DMS153 (cell line): ENCODE measurements at regions not wholly inside any gene's neighbourhood (a gene's known extent, or its start where the extent isn't known, plus 50 kb on each side); places are given as distances from the start of the nearest gene placed in this dataset.

Experiments used
- DNase-seq: peaks from one replicate; lab custom pipeline; 2025; lab: John Stamatoyannopoulos, UW

DNA sequence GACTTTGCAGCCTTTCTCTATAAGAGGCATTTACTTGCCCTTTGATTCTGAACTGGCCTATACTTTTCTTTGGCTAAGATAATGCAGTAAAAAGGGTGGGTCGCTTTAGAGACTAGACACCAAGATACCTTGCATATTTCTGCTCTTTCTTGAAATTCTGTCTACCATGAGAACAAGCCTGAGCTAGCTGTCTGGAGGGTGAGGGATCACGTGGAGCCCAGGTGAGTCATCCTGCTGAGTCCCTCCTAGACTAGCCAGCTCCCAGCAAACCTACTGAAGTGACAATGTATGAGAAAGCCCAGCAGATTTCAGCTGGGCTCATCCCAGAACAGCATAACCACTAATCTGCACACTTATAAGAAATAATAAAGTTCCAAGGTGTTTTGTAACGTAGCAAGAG is 408.0 kb upstream of the KAZN start:
- no peak for DNase-seq

DNA sequence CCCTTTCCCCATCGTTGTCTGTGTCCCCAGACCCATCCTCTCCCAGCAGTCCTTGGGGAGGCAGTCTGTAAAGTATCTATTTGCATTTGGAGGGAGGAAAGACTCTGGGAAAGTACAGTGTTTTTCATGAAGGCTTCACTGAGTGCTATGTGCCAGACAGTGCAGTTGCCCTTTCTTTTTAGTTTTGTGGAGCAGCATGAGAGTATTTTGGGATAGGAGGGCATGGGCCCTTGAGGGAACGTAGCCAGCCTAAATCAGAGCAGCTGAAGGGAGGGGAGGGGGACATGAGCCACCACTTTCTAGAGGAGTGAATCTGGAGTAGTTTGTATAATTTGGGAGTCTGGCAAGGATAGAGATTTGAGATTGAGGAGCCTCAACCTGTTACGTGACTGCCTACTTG is 404.0 kb upstream of the KAZN start:
- no peak for DNase-seq

DNA sequence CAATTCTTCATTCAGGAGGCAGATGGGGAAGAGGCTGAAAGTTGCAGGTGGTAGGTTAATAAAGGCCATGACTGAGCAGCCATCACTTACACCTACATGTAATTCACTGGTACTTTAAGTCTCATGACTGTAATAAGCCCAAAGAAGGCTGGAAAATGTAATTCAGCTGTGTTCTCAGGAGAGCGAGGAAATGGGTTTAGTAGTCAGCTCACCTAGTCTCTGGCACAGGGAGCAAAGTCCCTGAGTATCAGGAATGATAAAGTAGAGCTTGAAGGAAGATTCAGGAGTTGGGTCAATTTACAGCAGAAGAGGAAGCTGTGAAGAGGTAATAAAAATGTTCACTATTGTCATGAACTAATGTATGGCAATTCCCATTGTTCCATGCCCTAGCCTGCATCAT is 393.4 kb upstream of the KAZN start:
- DNase-seq, result no peak

DNA sequence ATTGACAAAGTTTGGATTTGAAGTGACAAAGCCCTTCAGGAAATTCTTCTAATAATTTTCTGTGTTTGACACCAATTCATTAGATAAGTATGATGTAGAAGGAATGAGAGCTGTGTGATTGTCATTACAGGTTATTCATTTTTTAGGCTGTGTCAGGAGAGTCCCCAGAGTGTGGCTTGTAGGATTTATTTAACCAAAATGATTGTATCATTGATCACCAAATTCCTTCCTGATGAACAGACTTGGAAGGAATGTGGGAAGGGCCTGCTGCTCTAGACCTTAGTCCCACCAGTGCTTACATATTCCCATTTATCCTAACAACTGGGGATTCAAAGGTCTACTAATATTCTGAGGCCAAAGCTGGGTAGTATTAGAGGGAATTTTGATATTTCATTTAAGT is 383.3 kb upstream of the KAZN start:
- DNase-seq, result no peak

DNA sequence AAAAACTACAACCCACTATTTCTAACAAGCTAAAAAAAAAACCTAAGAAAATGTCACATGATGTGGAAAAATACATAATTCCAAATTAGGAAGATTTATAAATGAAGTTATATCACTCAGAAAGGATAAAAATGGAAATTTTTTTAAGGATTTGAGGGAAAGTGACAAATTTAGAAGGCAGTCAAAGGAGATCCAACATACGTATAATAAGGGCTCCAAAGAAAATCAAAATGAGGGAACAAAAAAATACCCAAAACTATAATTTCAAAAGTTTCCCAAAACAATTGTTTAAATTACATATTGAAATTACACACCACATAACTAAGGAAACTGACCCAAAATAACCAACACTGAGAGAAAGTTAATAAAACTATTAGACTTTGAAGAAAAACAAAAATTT is 381.1 kb upstream of the KAZN start:
- DNase-seq, result no peak

DNA sequence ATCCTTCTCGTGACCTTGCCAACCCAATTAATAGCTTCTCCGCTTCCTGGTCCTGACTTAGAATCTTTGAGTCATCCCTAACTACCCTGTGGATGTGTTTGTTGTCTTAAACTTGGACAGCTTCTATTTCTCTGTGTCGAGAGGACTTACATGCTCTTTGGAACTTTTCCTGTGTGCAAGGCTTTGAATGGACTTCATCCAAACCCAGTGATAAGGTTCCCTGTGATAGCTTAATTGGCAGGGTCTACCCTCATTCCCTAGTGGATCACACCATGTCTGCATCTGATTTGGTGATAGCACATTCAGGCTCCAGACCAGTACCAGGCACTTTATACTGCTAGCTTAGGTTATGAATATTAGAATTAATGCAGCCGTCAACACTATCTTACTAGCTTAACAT is 378.2 kb upstream of the KAZN start:
- DNase-seq, result no peak

DNA sequence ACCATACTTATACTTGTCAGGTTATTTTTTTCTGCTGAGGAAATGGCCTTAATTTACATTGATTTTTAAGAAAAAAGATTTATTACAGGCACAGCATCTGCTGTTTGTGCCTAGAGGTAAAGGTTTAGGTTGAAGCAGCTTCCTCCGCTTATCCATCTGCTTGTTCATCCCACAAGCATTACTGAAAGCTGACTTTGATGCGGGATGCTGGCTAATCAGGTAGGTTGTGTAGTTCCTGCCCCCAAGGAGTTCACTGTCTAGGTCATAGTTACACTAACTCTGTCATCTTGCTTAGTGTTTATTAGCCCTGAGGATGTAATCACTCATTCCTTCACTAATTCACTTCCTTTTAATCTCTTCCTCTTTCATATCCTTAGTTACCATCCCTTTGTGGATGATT is 377.7 kb upstream of the KAZN start:
- no peak for DNase-seq

DNA sequence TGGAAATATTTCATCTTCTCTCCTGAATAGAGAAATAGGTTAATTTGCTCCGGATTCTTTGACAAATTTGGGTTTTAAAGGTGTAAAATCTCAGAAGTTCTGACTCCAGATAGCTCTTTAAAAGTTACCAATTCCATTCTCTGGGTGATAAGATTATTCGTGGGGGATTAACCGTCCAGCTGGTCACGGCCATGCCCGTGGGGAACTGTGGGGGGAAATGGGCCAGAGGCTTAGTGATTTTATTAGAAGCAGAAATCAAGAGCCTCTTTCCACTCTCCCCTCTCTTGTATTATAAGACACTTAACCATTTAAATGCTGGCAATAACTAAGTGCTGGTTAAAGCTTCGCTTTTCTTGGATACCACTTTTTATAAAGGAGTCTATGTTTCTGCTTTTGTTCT is 376.4 kb upstream of the KAZN start:
- DNase-seq, result no peak

DNA sequence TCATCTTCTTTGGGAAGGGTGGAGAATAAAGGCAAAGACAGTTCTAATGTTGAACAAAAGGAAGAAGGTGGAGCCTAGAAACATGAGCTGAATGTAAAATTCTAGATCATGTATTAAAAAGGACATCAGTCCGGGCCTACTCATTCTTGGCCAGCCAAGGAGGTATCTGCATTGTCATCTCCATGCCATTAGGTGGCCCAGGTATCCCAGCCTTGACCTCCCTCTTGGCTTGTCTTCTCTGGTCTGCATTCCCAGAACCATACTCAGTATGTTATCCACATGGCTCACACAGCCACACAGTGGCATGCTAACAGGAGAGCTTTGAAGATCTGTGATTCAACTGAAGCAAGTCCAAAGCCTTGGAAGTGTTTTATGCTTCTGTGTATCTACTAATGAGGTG is 369.8 kb upstream of the KAZN start:
- DNase-seq, result no peak

DNA sequence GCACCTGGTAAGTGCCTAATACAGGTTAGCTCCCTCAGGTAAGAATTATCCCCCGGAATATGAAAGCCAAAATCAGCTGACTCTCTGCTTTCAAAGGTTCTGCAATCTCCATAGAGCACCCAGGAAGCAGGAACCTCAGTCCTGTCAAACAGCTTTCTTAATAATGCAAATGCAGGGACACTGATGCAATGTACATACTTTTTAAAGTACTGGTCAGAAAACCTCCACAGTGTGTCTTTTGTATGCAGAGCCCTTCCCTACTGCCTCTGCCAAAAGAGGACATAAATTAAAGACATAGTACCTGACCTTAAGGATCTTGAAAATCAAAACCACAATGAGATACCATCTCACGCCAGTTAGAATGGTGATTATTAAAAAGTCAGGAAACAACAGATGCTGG is 365.0 kb upstream of the KAZN start:
- DNase-seq, result no peak

DNA sequence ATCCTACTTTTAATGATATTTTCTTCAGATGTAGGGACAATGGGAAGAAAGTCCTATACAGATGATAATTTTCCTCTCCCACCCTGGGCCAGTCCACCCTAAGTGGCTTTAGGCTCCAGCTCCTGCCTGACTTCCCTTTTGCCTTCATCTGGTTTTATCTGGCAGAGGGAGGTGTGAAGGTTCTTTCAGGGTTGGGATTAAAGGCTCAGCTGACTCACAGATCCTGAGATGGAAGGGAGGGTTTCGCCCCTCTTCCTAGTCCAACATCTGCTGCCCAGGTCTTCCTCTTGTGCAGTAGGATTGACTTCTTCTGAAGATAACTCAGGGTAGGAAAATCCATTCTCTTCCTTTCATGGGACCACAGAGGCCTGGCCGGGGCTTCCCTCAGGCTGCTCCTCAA is 362.4 kb upstream of the KAZN start:
- no peak for DNase-seq

DNA sequence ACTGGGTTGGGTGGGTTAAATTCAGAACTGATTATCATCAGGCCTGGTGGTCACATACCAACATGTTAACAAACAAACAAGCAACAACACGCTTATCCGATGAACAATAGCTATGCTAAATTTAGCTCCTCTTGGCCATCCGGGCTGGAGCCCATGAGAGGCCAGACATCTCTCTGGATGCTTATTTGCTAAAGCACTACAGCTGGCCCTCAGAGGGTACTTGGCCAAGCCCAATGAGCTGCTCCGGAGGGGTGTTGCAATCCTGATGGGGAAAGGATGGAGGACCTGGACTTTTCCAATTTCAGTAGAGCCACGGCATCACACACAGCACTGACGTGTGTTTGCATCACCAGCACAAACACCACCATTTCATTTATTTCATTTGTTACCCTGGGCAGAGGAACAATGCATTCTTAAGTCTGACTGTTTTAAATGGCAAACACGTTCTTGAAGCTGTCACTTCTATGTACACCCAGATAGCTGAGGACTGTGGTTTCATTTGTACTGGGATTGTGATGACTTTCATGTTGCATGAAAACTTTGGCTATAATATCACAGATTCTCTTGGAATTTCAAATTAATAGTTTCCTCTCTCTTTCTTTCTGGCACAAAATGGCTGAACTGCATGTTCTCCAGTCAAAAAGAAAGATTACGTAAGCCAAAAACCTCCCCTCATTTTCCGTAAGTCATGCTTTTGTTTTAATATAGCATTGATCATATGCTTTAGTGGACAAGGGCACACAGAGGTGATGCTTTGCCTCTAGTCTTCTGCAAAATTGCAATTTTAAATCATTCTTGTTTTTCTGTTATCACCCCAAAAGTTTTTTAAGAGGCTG is 359.8 kb upstream of the KAZN start:
- no peak for DNase-seq

DNA sequence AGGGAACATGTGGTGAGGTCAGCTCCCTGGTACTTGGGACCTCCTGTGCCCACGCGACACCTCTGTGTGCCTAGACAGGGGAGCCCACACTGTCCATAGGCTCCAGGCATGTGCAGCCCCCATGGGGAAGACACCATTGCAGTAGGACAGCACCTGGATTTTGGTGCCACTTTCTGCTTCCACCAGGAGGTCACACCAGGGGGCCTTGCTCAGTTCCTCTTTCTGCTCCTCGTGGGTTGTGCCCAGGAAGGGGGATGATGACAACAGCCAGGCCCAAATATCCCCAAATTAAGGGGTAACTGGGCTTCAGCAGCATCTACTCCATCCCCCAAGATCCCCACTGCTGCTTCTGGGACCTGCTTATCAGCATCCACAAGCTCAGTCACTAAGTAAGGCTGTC is 358.2 kb upstream of the KAZN start:
- no peak for DNase-seq

DNA sequence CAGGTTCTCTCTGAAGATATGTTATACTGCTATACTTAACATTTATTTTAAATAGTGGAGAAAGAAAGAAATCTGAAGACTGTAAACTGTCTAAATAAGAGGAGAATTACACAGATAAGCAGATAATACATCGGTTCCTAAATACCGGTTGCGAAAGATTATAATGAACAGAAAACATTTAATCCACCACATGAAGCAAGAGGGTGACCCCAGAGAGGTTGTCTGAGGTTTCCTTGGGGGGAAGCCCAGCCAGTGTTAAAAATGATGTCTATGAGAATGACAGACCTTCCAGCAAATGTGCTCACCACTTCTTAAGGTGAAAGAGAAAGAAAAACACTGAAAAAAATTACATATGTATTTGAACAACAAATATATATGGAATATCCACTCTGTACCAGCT is 356.4 kb upstream of the KAZN start:
- DNase-seq, result no peak

DNA sequence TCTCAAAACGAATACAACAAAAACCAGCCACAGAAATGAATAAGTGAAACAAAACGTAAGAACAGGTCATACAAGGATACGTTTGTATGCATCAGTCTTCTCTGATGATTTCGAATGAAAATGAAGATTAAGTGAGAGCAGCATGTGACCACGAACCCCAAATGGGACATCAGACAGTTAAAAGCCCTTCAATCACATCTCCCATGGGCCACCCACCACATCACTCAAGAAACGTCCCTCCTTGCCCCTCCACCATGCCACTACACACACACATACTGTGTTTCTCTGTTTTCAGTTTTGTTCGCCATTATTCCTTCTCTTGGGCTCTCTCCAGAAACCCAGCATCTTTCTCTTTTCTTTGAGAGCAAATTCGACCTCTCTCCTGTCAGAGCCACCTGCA is 355.6 kb upstream of the KAZN start:
- DNase-seq, result no peak

DNA sequence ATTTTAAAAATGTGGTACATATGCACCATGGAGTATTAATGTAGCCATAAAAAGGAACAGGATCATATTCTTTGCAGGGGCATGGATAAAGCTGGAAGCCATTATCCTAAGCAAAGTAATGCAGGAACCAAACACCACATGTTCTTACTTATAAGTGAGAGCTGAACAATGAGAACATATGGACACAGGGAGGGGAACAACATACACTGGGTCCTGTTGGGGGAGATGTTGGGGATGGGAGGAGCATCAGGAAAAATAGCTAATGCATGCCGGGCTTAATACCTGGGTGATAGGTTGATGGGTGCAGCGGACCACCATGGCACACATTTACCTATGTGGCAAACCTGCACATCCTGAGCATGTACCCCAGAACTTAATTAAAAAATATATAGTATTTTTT is 352.5 kb upstream of the KAZN start:
- no peak for DNase-seq

DNA sequence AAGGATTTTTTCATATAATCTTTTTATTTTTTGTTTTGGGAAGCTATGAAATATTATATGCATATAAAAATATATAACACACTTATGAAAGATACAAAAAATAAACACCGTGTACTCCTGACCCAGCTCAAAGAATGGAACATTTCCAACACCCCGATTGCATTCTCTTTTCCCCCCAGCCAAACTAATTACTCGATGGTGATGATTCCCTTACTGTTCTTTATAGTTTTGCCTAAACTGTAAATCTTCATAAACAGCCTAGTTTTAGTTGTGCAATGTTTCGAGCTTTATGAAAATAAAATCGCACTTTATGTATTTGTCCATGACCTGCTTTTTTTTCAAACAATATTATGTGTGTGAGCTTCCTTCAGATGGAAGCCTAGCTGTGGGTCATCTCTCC is 352.0 kb upstream of the KAZN start:
- no peak for DNase-seq

DNA sequence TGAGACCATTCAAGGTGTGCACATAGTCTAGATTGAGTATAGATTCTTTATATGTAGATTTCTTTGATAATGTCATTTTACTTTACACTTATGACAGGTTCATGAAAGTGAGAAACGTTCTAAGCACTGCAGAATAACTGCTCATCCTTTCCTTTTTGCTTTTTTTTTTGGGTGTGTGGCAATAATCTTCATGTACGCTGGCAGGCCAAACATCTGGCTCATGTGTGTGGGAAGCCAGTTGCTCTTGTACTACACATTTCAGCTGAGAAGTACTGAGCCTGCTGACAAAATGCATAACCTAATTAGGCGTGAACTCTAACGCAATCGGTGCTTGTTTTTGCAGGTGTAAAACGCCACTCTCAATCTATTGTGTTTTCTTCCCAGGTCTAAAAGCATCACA is 350.8 kb upstream of the KAZN start:
- DNase-seq, result no peak

DNA sequence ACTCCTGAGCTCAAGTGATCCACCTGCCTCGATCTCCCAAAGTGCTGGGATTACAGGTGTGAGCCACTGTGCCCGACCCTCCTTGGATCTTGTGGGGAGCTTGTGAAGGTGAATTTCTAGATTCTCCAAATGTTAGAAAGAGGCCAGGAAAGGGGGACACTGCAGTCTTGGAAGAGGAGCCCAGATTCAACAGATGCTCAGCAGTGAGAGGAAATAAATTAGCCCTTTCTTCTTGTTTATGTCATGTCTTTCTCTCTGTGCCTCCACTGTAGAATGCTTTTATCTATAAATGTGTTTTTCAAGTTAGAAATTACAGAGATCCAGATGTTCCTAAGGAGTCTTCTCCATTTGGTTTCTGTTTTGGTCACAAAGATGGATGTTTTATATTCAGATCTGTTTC is 346.6 kb upstream of the KAZN start:
- no peak for DNase-seq

DNA sequence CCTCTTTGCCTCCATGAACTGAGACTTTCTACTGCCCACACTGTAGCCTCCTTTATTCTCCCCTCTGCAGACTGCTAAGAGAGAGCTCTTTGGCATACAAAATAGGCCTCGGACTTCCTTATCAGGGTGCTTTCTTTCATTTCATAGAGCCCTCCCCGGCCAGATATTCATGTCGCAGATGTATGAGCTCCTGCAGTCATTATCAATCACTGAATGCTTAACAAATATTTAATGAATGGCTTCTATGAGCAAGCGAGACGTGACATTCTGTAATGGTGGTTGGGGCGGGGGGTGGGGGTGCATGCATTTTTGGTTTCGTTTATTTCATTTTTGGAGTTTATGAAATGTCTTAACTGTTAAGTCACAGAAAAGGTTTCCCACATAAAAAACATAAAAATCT is 344.8 kb upstream of the KAZN start:
- no peak for DNase-seq

DNA sequence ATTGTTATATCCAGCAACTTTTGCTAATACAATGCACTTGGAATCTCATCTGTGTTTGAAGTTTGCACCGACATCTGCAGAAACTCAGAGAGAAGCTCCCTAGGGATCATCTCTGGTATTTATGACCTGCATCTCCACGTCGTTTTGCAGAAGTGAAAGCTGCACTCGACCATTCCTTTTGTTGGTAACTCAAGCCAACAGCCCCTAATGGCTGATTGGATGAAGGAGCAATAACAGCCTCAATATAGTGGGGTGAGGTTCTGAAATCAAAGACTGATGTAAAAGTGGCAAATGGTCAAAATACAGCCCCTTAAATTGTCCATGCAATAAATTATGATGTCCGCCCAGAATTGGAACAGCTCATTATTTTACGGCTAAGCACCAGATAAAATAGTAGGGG is 344.2 kb upstream of the KAZN start:
- DNase-seq, result no peak

DNA sequence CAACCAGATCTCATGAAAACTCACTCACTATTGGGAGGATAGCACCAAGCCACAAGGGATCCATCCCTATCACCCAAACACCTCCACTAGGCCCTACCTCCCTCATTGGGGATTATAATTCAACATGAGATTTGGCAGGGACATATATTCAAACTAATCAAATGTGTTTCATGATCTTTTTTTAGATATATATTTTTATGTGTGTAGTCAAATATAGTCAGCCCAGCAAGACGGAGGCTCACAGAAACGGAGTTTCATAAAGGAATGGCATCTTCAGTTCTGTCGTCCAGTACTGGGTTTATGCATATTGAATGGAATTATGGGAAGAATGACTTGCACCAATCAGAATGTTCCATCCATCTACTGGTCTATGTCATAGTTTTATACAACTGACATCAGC is 343.3 kb upstream of the KAZN start:
- DNase-seq, result no peak

DNA sequence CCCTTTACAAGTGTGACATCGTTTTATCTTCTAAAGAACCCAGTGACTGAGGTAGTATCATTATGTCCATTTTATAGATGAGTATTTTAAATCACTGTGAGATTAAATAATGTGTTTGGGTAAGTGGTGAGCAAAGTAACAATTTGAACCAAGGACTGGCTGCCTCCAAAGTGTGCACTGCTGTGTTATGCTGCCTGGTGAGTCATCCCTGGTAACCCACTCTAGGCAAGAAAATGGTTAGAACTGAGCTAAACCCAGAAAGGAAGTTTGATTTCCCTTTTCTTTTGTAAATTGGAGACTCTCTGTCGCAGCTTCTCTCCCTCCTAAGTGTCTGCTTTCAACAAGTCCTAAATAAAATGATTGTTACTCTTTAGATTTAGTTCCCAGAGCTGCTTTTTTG is 342.8 kb upstream of the KAZN start:
- DNase-seq, result no peak

DNA sequence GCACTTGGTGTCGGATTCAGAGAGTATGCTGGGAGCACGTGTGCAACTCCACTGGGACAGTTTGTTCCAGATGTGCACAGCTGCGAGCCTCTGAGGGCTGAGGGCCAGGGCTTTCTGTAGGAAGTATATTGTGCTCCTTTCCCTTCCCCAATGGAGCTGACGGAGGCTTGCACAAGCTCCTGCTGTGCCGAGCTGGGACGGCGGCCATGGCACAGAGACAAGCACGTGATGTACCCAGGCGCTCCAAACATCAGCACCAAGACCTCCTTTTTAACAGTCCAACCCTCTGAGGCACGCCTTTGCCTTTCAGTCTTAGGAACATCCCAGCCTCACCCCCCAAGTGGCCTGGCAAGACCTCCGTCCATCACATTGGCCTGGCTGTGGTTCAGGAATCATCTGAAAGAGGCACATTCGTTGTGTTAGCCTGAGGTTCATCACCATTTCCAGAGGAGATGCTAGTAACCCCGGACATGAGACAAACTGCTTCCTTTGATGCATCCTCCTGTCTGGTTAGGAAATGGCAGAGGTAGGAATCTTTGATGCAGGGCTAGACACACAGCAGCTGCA is 339.2 kb upstream of the KAZN start:
- no peak for DNase-seq
